ENCODE measurements at regions not wholly inside any gene's neighbourhood (a gene's known extent, or its start where the extent isn't known, plus 50 kb on each side); places are given as distances from the start of the nearest gene placed in this dataset.
"Not testable (repeated sequence)": the region's sequence is repeated elsewhere in the genome, so short reads cannot be mapped to it uniquely, and the experiment has no call there.

DNA sequence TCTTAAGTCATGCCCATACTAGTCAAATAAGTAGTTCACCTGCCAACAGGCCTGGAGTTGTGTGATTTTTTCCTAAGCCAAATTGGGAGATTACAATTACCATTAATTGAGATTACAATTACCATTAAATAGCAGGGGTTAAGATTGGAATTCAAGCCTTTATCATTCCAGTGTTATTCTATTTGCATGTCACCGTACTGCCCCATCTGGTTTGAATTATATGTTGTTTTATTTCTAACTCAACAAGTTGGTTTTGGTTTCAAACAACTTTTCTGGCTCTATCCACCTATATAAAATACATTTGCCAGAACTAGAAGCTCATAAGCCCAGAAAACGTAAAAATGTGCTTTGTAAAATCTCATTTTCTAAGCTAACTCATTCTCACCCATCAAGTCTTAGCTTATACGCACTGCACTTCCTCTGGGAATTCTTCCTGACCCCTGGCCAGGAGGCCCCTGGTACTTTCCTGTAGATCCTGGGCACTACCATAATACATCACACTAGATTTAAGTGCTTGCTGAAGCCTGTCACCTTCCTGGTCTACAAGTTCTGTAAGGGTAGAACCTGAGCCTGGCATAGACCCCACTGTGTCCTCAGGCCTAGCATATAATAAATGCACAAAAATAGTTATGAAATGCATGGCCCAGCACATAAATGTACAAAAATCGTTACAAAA lies 242.0 kb upstream of the TRPM3 start:
- DNase-seq (ENCODE audit: low read depth), result no peak

DNA sequence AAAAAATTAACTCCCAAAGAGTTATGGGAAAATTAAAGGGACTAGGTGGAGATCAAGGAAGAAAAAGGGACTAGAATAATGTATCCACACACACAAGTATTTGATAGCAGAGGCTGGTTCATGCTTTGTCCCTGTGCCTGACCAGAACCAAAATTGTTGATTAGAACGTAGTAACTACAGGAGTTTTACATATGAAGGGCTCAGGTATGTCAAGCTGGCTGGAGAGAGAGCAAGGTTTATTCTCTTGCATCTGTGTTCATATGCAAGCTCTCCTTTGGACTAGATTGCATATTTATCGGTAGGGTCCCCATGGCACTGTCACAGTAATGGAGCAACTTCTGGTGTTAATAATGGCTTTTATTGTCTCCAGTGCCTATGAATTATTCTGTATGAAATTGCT lies 239.9 kb upstream of the TRPM3 start:
- no peak for DNase-seq (ENCODE audit: low read depth)

GRCh38 chr9:71357346-71357745 lies 235.9 kb upstream of the TRPM3 start:
- DNase-seq (ENCODE audit: low read depth), result no peak

DNA sequence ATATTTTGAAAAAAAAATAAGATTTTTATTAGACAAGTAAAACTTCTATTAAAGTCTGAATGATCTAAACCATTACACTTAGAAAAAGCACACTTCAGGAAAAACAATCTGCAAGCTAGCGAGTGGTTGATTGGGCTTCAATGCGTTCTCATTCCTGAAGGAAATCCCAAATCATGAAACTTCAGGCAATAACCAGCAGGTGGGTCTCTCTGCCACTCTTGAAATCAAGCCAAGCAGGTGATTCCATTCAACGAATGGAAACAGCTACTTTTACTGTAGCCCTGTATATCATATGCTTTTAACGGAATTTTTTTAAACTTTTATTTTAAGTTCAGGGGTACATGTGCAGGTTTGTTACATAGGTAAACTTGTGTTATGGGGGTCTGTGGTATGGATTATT lies 234.5 kb upstream of the TRPM3 start:
- DNase-seq (ENCODE audit: low read depth), result no peak

DNA sequence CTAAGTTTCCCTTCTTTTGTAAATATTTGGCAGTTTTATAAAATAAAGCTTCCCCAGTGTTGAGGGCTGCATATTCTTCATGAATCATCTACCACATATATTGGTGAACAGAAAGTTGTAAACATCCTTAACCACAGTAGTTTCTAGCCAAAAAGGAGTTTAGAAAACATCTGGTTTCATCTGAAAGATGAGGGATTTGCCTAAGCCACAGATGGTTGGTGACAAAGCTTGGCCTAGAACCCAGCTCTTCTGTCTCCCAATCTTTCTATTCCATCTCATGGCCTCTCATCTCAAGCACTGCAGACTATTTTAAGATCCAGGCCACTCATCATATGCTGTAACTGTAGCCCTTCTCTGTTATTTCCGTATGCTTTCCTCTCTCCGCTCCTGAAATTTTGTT lies 232.3 kb upstream of the TRPM3 start:
- DNase-seq (ENCODE audit: low read depth), result no peak

DNA sequence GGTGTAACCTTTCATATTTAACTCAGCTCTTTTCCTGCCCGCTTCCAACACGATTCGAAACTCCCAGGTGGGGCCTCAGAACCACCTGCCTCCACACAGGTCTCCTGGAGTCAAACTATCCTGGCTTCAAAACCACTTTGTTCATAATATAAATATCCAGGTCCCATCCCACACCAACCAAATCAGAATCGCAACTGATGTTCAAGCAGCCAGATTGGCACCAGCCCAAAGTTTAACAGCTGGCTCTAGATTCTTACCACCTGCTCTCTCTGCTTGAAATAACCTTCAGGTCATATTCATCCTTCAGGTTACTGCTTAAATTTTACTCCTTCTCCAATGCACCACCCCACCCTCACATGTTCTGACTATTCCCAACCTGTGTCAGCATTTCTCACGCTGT lies 231.4 kb upstream of the TRPM3 start:
- no peak for DNase-seq (ENCODE audit: low read depth)

GRCh38 chr9:71349218-71349617 lies 227.8 kb upstream of the TRPM3 start:
- DNase-seq (ENCODE audit: low read depth), result no peak

DNA sequence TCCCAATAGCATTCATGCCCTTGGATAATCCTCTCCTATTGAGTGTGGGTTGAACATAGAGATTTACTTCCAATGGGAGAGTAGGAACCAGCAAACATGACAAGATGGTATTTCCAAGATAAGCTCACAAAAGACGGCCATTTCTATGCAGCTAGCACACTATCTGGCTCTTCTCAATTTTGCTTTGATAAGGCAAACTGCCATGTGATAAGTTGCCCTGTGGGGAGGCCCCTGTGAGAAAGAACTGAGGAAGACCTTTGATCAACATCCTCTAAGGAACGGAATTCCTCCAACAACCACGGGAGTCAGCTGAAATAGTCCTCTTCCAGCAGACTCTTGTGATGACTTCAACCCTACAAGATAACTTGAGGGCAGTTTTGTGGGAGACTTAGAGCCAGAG lies 211.9 kb upstream of the TRPM3 start:
- no peak for DNase-seq (ENCODE audit: low read depth)

DNA sequence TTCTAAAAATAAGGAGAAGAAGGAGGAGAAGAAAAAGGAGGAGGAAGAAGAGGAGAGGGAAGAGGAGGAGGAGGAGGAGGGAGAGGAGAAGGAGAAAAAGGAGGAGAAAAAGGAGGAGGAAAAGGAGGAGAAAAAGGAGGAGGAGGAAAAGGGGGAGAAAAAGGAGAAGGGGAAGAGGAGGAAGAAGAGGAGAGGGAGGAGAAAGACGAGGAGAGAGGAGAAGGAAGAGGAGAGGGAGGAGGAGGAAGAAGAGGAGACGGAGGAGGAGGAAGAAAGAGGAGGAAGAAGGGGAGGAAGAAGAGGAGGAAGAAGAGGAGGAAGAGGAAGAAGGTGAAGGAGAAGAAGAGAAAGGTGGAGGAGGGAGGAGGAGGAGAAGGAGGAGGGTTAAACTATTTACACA lies 210.2 kb upstream of the TRPM3 start:
- DNase-seq (ENCODE audit: low read depth), result no peak

DNA sequence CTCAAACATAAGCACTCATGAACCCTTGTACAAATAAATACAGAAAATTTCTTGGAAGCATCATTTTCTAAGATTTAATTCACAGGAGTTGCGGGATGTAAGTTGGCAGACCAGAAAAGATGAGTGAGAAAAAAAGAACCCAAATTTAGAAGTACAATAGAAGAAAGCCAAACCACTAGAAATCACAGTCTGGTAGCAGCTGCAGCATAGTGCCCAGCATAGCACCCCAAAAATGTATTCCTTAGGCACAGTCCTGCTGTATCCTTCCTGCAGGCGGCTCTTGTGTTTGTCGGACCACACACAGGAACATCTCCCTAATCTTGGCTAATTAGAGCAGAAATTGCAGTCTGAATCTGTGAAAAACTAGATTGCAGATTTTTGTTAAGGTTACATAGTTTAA lies 208.5 kb upstream of the TRPM3 start:
- DNase-seq (ENCODE audit: low read depth), result no peak

DNA sequence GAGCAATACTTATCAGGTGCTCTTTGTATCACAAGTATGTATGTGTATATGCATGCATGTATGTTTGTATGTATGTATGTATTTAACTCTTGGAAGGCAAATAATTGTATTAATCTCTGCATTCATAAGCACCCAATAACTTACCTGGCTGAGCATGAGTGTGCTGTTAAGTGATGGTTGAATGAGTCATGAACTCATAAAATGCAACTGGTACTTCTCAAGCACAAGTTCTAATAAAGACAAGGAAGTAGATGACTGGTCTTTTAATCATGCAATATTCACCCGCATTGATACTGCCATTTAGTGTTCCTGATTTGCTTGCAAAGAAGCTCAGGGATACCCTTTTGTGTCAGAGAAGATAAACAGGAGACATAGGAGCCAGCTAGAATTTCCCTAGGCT lies 204.9 kb upstream of the TRPM3 start:
- DNase-seq (ENCODE audit: low read depth), result no peak

DNA sequence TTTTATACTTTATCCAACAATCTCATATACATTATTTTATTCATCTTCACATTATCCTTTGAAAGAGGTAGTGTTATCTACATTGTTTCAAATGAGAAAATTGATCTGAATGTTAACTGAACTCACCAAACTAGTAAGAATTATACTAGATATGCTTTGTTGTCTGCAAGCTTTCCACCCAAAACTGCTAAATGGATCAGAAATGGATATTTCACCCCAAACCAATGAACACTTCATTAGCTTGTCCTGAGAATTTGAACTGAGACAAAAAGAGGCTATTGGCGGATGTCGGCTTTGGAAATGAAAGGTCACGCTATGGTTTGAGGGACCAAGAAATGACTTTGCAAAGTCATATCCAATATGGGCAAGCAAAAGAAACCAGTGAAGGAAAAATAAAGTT lies 201.9 kb upstream of the TRPM3 start:
- DNase-seq (ENCODE audit: low read depth), result no peak

DNA sequence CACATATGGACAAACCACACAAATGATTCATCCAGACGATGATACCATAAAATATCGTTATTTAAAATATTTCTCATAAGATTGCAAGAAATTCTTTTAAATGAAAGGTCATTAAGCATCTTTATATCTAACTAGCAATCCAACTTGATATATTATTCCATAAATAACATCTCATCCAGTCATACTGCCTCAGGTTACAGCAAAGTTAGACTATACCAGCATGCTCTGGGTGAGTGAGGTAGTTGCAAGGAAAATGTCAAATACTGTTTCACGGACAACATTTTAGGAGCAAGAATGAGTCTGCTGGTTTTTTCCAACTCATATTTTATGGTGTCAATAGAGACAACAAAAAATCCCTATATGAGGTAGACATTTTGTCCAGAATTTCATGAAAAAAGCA lies 200.9 kb upstream of the TRPM3 start:
- DNase-seq (ENCODE audit: low read depth), result no peak

DNA sequence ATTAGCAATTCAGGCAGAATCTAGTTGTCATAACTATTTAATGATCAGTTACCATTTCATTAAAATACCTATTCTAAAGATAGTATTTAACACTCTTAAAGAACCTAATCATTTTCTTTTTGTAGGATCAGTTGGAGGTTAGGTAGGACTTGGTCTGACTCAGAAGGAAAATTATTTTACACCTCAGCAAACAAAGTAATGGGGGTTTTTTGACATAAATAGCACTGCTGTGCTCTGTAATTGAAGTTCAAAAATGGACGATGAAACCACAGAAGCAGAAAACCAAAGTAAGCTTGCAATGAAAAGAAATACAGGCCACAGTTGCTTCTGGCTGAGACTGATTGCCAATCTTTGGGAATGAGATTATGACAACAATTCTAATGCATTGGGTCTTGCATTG lies 187.0 kb upstream of the TRPM3 start:
- DNase-seq (ENCODE audit: low read depth), result no peak

DNA sequence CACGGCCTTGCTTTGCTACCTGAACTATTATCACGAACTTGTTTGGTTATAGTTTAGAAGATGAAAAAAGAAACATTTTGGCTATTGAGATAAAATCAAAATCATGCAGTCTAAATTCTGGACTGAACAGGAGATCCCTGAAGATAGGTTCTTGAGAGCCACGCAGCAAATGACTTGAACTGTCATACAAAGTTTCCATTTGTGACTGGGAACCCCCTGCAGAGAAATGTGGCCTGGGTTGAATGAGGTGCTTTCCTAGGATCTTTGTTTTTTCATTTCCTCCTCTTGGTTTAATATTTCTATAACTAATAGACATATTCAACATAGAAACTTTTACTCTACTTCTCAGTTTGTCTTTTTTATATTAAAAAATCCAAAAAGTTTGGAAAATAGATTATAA lies 184.7 kb upstream of the TRPM3 start:
- DNase-seq (ENCODE audit: low read depth), result no peak

GRCh38 chr9:71303351-71303750 lies 181.9 kb upstream of the TRPM3 start:
- no peak for DNase-seq (ENCODE audit: low read depth)

- DNase-seq (ENCODE audit: low read depth), result no peak
Measured at GRCh38 chr9:71302776-71303175, 181.4 kb upstream of the TRPM3 start.

DNA sequence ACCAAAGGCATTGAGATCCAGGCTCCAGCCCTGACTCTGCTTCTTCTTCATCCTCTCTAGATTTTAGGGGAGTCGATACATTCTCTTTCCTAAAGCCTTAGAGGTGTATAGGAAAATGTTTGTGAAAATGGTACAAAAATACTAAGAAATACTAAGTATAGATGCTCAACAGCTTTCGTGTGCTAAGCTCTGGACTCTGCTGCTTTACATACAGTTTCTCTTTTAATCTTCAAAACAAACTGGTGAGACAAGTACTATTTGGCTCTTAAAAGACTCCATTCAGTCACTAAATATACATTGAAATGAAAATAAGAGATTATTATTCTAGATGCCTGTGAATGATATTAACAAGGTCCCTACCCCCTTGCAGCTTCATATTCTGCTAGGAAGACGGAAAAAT lies 174.5 kb upstream of the TRPM3 start:
- DNase-seq (ENCODE audit: low read depth), result no peak

DNA sequence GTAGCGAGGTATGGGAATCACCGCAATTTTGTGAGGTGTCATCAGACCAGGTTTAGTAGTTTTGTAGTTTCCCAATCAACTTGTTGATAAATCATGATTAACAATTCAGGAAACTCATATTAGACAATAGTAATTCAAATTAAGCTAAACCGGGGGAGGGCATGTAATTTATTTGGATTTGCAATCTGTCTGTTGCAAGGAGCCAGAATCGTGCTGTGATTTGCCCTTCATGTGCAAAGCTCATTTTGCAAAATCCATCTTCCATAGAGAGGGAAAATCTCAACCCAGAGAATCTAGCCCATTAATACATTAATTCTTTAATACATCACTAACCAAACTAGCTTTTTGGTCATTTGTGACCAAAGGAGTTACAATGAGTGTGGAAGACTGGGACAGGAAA lies 164.7 kb upstream of the TRPM3 start:
- no peak for DNase-seq (ENCODE audit: low read depth)

DNA sequence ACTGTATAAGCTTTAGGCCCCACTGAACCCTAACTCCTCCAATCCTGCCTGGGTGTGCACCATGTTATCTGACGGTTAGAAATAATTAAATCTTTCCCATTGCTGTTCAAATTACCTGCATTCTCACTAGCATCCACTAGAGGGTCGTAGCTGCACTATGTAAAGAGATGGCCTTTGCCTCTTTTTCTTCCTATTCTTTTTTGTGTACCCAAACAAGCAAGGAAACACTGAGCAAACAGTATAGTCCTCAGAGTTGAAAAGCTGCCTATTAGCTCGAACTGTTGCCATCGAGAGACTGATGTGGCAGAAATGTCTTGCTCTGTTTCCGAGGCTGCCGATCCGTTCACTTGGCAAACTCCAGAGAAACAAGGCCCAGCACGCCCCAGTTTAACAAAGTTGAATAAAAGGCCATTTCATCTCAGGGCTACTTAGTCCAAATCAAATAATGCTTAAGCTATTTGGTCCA lies 163.8 kb upstream of the TRPM3 start:
- DNase-seq (ENCODE audit: low read depth), result no peak

DNA sequence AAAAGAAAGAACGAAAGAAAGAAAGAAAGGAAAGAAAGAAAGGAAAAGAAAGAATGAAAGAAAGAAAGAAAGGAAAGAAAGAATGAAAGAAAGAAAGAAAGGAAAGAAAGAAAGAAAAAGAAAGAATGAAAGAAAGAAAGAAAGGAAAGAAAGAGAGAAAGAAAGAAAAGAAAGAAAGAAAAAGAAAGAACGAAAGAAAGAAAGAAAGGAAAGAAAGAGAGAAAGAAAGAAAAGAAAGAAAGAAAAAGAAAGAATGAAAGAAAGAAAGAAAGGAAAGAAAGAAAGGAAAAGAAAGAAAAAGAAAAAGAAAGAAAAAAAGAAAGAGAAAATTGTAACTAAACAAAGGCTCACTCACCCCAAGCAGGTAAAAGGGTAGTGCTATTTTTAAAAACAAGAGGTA lies 160.7 kb upstream of the TRPM3 start:
- not testable (repeated sequence) for DNase-seq (ENCODE audit: low read depth)

GRCh38 chr9:71279151-71279739 lies 157.8 kb upstream of the TRPM3 start:
- DNase-seq (ENCODE audit: low read depth), result no peak

DNA sequence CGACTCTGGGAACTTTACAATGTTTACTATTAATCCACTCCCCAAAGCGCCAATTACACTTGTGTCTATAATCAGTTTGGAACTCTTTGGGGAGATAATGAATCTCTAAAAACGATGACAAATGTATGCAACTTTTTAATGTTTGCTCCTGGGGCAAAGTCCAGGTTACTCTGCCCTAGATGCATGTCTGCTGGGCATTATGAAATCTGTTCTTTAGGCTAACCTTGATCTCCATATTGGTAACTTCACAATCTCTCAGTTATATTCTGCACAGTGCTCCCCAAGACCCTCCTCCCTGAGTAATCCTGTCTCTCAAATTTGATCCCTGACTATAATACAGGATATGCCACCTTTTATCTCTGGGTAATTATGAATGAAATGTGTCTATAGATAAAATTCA lies 152.2 kb upstream of the TRPM3 start:
- no peak for DNase-seq (ENCODE audit: low read depth)

GRCh38 chr9:71271602-71272001 lies 150.2 kb upstream of the TRPM3 start:
- no peak for DNase-seq (ENCODE audit: low read depth)
